Sigmoid colon (tissue), 6 donors: ENCODE measurements at regions not wholly inside any gene's neighbourhood (a gene's known extent, or its start where the extent isn't known, plus 50 kb on each side); places are given as distances from the start of the nearest gene placed in this dataset.

Experiments used
- DNase-seq: peaks from one replicate; pipeline ENCODE4 v3.0.0-alpha.2; 2019
- H3K27ac ChIP-seq, 4 donors: fragments of 200-600 bp; sonication (generic); one replicate each; pipeline ENCODE4 v1.5.1; 2016 to 2019; ENCODE audit warnings: mild to moderate bottlenecking in 1 of 4
- H3K27me3 ChIP-seq, 3 donors: fragments of 200-600 bp; sonication (generic); one replicate each; pipeline ENCODE4 v1.5.1; 2019; ENCODE audit warnings: mild to moderate bottlenecking in 1 of 3
- H3K36me3 ChIP-seq, 4 donors: fragments of 200-600 bp; sonication (generic); one replicate each; pipeline ENCODE4 v1.5.1; 2016 to 2019
- H3K4me1 ChIP-seq, 4 donors: fragments of 200-600 bp; sonication (generic); one replicate each; pipeline ENCODE4 v1.5.1; 2017 to 2019
- H3K4me3 ChIP-seq, 4 donors: fragments of 200-600 bp; sonication (generic); one replicate each; pipeline ENCODE4 v1.5.1; 2017 to 2019; ENCODE audit warnings: mild to moderate bottlenecking in 2 of 4, moderate library complexity in 1 of 4
- H3K9me3 ChIP-seq, 4 donors: fragments of 200-600 bp in 3 of 4; sonication (generic) in 3 of 4; one replicate each; pipeline versions ENCODE4 v1.5.1 to v1.6.1; 2013 to 2019
- EP300 ChIP-seq, 4 donors: sonication (generic); formaldehyde crosslinking; IDR thresholded peaks; one replicate each; pipeline ENCODE4 v1.6.1; 2017; ENCODE audit warnings: antibody characterized with exemption in 4 of 4
- POLR2A ChIP-seq, 2 donors: fragments of 450-650 bp; IDR thresholded peaks; one replicate each; pipeline ENCODE4 v1.6.1; 2016; ENCODE audit warnings: antibody characterized with exemption in 2 of 2, mild to moderate bottlenecking in 2 of 2, moderate library complexity in 2 of 2
- POLR2AphosphoS5 ChIP-seq, 4 donors: sonication (generic); formaldehyde crosslinking; IDR thresholded peaks; one replicate each; pipeline ENCODE4 v1.6.1; 2017; ENCODE audit warnings: antibody characterized with exemption in 4 of 4
- WGBS, 2 donors: extraction: QIAGEN DNeasy Blood & Tissue Kit; methylation state at CpG; one replicate each; pipeline ENCODE4 v1.1.7; 2013; 5-methylcytosine and 5-hydroxymethylcytosine counted together
- intact Hi-C: fragments of 100-400 bp; cut with DNase I; formaldehyde crosslinking; loops from one replicate; pipeline ENCODE4 v1.15.1; 2023
- TF ChIP-seq, protein P1 (sequence below), 4 experiments: fragments of 450-650 bp in 3 of 4; fragments of 200-600 bp in 1 of 4; IDR thresholded peaks; one replicate each; pipeline ENCODE4 v1.5.1; 2016 to 2019; ENCODE audit warnings: antibody characterized with exemption in 4 of 4, mild to moderate bottlenecking in 3 of 4, moderate library complexity in 2 of 4
- donor health status: healthy with polysubstance abuse.
- donor health status: healthy.

DNA sequence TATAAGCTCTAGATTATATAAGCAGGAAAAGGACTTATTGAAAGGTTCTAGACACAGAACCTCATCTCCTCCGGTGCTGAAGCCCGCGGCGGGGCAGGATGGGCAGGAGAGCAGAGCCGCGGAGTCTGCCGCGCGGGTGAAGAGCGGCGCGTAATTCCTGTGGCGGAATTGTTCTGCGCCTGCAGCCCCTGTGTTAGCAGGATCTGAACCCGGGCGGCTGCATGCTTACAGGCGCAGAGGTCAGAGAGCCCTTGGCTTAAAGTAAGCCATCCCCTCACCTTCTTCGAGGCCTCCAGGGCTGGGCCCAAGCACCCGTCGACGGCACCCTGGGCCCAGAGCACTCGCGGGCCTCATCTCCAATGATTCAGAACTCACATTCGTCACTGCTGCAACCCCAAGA lies 89.3 kb downstream of the FASLG start:
- TF ChIP-seq, protein P1, sequence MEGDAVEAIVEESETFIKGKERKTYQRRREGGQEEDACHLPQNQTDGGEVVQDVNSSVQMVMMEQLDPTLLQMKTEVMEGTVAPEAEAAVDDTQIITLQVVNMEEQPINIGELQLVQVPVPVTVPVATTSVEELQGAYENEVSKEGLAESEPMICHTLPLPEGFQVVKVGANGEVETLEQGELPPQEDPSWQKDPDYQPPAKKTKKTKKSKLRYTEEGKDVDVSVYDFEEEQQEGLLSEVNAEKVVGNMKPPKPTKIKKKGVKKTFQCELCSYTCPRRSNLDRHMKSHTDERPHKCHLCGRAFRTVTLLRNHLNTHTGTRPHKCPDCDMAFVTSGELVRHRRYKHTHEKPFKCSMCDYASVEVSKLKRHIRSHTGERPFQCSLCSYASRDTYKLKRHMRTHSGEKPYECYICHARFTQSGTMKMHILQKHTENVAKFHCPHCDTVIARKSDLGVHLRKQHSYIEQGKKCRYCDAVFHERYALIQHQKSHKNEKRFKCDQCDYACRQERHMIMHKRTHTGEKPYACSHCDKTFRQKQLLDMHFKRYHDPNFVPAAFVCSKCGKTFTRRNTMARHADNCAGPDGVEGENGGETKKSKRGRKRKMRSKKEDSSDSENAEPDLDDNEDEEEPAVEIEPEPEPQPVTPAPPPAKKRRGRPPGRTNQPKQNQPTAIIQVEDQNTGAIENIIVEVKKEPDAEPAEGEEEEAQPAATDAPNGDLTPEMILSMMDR (IDR thresholded peaks at IDR 0.05) = no peak
- TF ChIP-seq POLR2A (IDR thresholded peaks at IDR 0.05) = no peak
- TF ChIP-seq POLR2AphosphoS5 (IDR thresholded peaks at IDR 0.05) = no peak
- no peak for TF ChIP-seq EP300 (IDR thresholded peaks at IDR 0.05)
- Histone ChIP-seq H3K4me3 (no peak overlapping the region), H3K4me1 (peaks cover 0 to 21% (median 13%) of the 10 kb centered on the region in 4 donors), H3K27ac (no peak overlapping the region), H3K27me3 (no peaks in the 10 kb centered on the region), H3K9me3 (no peaks in the 10 kb centered on the region), H3K36me3 (no peaks in the 10 kb centered on the region)
- intact Hi-C loops = loop anchor here (10.0 kb wide), 1 partner anchor 77 kb away; no protein-coding TSS in a partner anchor
- no peak for DNase-seq
- WGBS, 2 donors = 96 to 98% methylated on average over 24 of the region's 24 CpGs

GRCh38 chr1:172751683-172752082 lies 92.8 kb downstream of the FASLG start:
- peak overlapping the region in 1 of 4 donors; percentile 19 for H3K27ac ChIP-seq
- no peaks in the 10 kb centered on the region for H3K27me3 ChIP-seq
- TF ChIP-seq POLR2A (IDR thresholded peaks at IDR 0.05) = no peak
- TF ChIP-seq, protein P1 (IDR thresholded peaks at IDR 0.05) = no peak
- TF ChIP-seq EP300 (IDR thresholded peaks at IDR 0.05) = no peak
- TF ChIP-seq POLR2AphosphoS5 (IDR thresholded peaks at IDR 0.05) = no peak
- no peak for DNase-seq
- intact Hi-C loops = no loop called here
- H3K4me3 ChIP-seq = no peak overlapping the region
- no peaks in the 10 kb centered on the region for H3K36me3 ChIP-seq
- H3K9me3 ChIP-seq = no peaks in the 10 kb centered on the region
- WGBS, 2 donors = 92 to 96% methylated on average over 1 of the region's 1 CpG
- peaks cover 0 to 4% (median 3%) of the 10 kb centered on the region in 4 donors for H3K4me1 ChIP-seq

GRCh38 chr1:172753964-172754363 lies 95.1 kb downstream of the FASLG start:
- 45 to 72% methylated on average over 2 of the region's 2 CpGs for WGBS, 2 donors
- intact Hi-C loops = no loop called here
- no peaks in the 10 kb centered on the region for H3K4me1 ChIP-seq
- no peak for DNase-seq
- H3K36me3 ChIP-seq = no peaks in the 10 kb centered on the region
- no peak overlapping the region for H3K4me3 ChIP-seq
- H3K27me3 ChIP-seq = no peaks in the 10 kb centered on the region
- no peaks in the 10 kb centered on the region for H3K9me3 ChIP-seq
- no peak overlapping the region for H3K27ac ChIP-seq
- no peak for TF ChIP-seq EP300 (IDR thresholded peaks at IDR 0.05)
- no peak for TF ChIP-seq POLR2A (IDR thresholded peaks at IDR 0.05)
- no peak for TF ChIP-seq POLR2AphosphoS5 (IDR thresholded peaks at IDR 0.05)
- TF ChIP-seq, protein P1 (IDR thresholded peaks at IDR 0.05) = no peak

GRCh38 chr1:172754609-172755008 lies 95.7 kb downstream of the FASLG start:
- 37 to 78% methylated on average over 1 of the region's 1 CpG for WGBS, 2 donors

More at GRCh38 chr1:172754609-172755008, 95.7 kb downstream of the FASLG start:
- Histone ChIP-seq H3K4me3 (no peak overlapping the region), H3K36me3 (no peaks in the 10 kb centered on the region), H3K27me3 (no peaks in the 10 kb centered on the region), H3K4me1 (no peaks in the 10 kb centered on the region), H3K27ac (no peak overlapping the region), H3K9me3 (no peaks in the 10 kb centered on the region)
- DNase-seq = no peak
- intact Hi-C loops = no loop called here
- TF ChIP-seq, protein P1 (IDR thresholded peaks at IDR 0.05) = no peak
- no peak for TF ChIP-seq POLR2AphosphoS5 (IDR thresholded peaks at IDR 0.05)
- no peak for TF ChIP-seq POLR2A (IDR thresholded peaks at IDR 0.05)
- no peak for TF ChIP-seq EP300 (IDR thresholded peaks at IDR 0.05)
